ENCODE measurements at regions not wholly inside any gene's neighbourhood (a gene's known extent, or its start where the extent isn't known, plus 50 kb on each side); places are given as distances from the start of the nearest gene placed in this dataset.

DNA sequence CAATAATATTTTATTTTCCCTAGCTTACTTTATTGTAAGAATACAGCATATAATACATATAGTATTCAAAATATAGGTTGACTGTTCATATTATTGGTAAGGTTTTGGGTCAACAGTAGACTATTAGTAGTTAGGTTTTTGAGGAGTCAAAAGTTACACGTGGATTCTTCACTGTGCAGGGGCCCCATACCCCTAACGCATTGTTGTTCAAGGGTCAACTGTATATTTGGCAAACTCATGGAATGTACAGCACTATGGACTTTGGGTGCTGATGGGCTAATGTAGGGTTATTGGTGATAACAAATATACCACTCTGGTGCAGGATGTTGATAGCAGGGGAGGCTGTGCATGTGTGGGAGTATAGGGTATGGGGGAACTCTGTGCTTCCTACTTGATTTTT, 397.2 kb downstream of the BCKDHB start:
- TF ChIP-seq, protein P1, sequence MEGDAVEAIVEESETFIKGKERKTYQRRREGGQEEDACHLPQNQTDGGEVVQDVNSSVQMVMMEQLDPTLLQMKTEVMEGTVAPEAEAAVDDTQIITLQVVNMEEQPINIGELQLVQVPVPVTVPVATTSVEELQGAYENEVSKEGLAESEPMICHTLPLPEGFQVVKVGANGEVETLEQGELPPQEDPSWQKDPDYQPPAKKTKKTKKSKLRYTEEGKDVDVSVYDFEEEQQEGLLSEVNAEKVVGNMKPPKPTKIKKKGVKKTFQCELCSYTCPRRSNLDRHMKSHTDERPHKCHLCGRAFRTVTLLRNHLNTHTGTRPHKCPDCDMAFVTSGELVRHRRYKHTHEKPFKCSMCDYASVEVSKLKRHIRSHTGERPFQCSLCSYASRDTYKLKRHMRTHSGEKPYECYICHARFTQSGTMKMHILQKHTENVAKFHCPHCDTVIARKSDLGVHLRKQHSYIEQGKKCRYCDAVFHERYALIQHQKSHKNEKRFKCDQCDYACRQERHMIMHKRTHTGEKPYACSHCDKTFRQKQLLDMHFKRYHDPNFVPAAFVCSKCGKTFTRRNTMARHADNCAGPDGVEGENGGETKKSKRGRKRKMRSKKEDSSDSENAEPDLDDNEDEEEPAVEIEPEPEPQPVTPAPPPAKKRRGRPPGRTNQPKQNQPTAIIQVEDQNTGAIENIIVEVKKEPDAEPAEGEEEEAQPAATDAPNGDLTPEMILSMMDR (conservative IDR thresholded peaks at IDR 0.05 in 1 of 2, IDR thresholded peaks at IDR 0.05 in 1 of 2; ENCODE audit: extremely low read depth in 1 of 2, insufficient read depth in 1 of 2, low read depth in 1 of 2, low read length in 2 of 2): no peak
- no peak for TF ChIP-seq EZH2 (IDR thresholded peaks at IDR 0.05; ENCODE audit: borderline replicate concordance, low read length)
